ENCODE measurements at regions not wholly inside any gene's neighbourhood (a gene's known extent, or its start where the extent isn't known, plus 50 kb on each side); places are given as distances from the start of the nearest gene placed in this dataset.

GRCh38 chr10:131792011-131792651 lies 108.7 kb upstream of the PPP2R2D start:
- Histone ChIP-seq H3K4me1 (no peaks in the 10 kb centered on the region), H3K27me3 (no peaks in the 10 kb centered on the region), H3K9me3 (no peaks in the 10 kb centered on the region), H3K4me3 (no peak overlapping the region), H3K36me3 (no peaks in the 10 kb centered on the region), H3K27ac (no peak overlapping the region)
- TF ChIP-seq CTCF (IDR thresholded peaks at IDR 0.05) (no peak), POLR2A (IDR thresholded peaks at IDR 0.05) (no peak)
- DNase-seq, result no peak

GRCh38 chr10:131792809-131793208 lies 108.0 kb upstream of the PPP2R2D start:
- Histone ChIP-seq H3K27ac (no peak overlapping the region), H3K27me3 (no peaks in the 10 kb centered on the region), H3K4me3 (no peak overlapping the region), H3K36me3 (no peaks in the 10 kb centered on the region), H3K4me1 (no peaks in the 10 kb centered on the region), H3K9me3 (no peaks in the 10 kb centered on the region)
- TF ChIP-seq POLR2A (IDR thresholded peaks at IDR 0.05) (no peak), CTCF (IDR thresholded peaks at IDR 0.05) (no peak)
- no peak for DNase-seq

- Histone ChIP-seq H3K36me3 (no peaks in the 10 kb centered on the region), H3K9me3 (peaks cover 0 to 7% (median 3%) of the 10 kb centered on the region in 4 donors), H3K27me3 (no peaks in the 10 kb centered on the region), H3K4me1 (no peaks in the 10 kb centered on the region), H3K4me3 (no peak overlapping the region), H3K27ac (no peak overlapping the region)
- no peak for TF ChIP-seq CTCF (IDR thresholded peaks at IDR 0.05)
- TF ChIP-seq POLR2A (IDR thresholded peaks at IDR 0.05), result no peak
- DNase-seq, result no peak
Observed at GRCh38 chr10:131795761-131796160, 105.0 kb upstream of the PPP2R2D start.

- Histone ChIP-seq H3K36me3 (no peaks in the 10 kb centered on the region), H3K27ac (no peak overlapping the region), H3K4me1 (no peaks in the 10 kb centered on the region), H3K27me3 (no peaks in the 10 kb centered on the region), H3K9me3 (peaks cover 0 to 7% (median 3%) of the 10 kb centered on the region in 4 donors), H3K4me3 (no peak overlapping the region)
- TF ChIP-seq CTCF (IDR thresholded peaks at IDR 0.05) (no peak), POLR2A (IDR thresholded peaks at IDR 0.05) (no peak)
- DNase-seq, result no peak
Observed at GRCh38 chr10:131797626-131798025, 103.2 kb upstream of the PPP2R2D start.

GRCh38 chr10:131799429-131799828 lies 101.4 kb upstream of the PPP2R2D start:
- Histone ChIP-seq H3K36me3 (no peaks in the 10 kb centered on the region), H3K9me3 (peaks cover 0 to 7% (median 3%) of the 10 kb centered on the region in 4 donors), H3K4me1 (no peaks in the 10 kb centered on the region), H3K27me3 (no peaks in the 10 kb centered on the region), H3K27ac (no peak overlapping the region), H3K4me3 (no peak overlapping the region)
- no peak for DNase-seq
- TF ChIP-seq CTCF (IDR thresholded peaks at IDR 0.05), result no peak
- no peak for TF ChIP-seq POLR2A (IDR thresholded peaks at IDR 0.05)

Measured in Peyer's patch (tissue), 4 donors.